K562 (cell line): ENCODE measurements at regions not wholly inside any gene's neighbourhood (a gene's known extent, or its start where the extent isn't known, plus 50 kb on each side); places are given as distances from the start of the nearest gene placed in this dataset.

Experiments
- ATAC-seq: fragments of 200-7000 bp; cut with Tn5 transposase; 3 replicates; pipeline ENCODE4 v1.9.1; 2020; ENCODE audit warnings: moderate library complexity
- BruUV-seq: library from RNA; stranded (reverse); fragments of 400-500 nt; replicated peaks from 2 replicates; lab custom pipeline; 2021; lab: Mats Ljungman, UMichigan
- CTCF ChIA-PET: fragments of 300-600 bp; formaldehyde crosslinking; extraction: SDS; loops from one replicate; lab custom pipeline; 2021; ENCODE audit warnings: low intra/inter-chr PET ratio; lab: Yijun Ruan, JAX
- POLR2A ChIA-PET: fragments of 300-600, 350-650 bp; sonication (Branson Sonifier 250); formaldehyde crosslinking; extraction: SDS; loops from one replicate; lab custom pipeline; 2021; ENCODE audit warnings: antibody characterized with exemption, inconsistent platforms; lab: Yijun Ruan, JAX
- DNase-seq, 4 experiments: peaks; one replicate each; pipeline versions ENCODE4 v3.0.0 to v3.0.0-alpha.2; 2011 to 2018; ENCODE audit warnings: low spot score in 3 of 4, mixed read lengths in 3 of 4; ENCODE audit errors: extremely low read depth in 1 of 4
- FAIRE-seq: peaks from 2 replicates; lab custom pipeline; 2011; peaks lifted over from hg19 to GRCh38; lab: Jason Lieb, UNC
- H2AFZ ChIP-seq: 2 replicates; pipeline ENCODE4 v1.6.0; 2011; ENCODE audit warnings: low read depth, low read length, control low read depth, inconsistent platforms
- H3K27ac ChIP-seq: fragments of 200-600 bp; 3 replicates; pipeline ENCODE4 v1.8.0; 2011; ENCODE audit warnings: low read depth, mild to moderate bottlenecking, control low read depth, inconsistent platforms, low read length, moderate library complexity, mixed read lengths; ENCODE audit errors: extremely low read depth
- H3K27me3 ChIP-seq, 2 experiments: fragments of 300-600 bp in 1 of 2; 2 replicates in 1 of 2; 3 replicates in 1 of 2; pipeline versions ENCODE4 v1.6.0 to v1.8.0; 2011; ENCODE audit warnings: inconsistent platforms in 2 of 2, low read length in 2 of 2, mild to moderate bottlenecking in 1 of 2, mixed read lengths in 1 of 2, moderate library complexity in 1 of 2; ENCODE audit not compliant: control insufficient read depth in 2 of 2, insufficient read depth in 2 of 2
- H3K36me3 ChIP-seq: fragments of 300-600 bp; 3 replicates; pipeline ENCODE4 v1.8.0; 2011; ENCODE audit warnings: mild to moderate bottlenecking, low read length, inconsistent platforms; ENCODE audit not compliant: control insufficient read depth, insufficient read depth
- H3K4me1 ChIP-seq, 2 experiments: fragments of 200-600 bp in 1 of 2; replicated peaks in 1 of 2; 2 replicates in 1 of 2; 3 replicates in 1 of 2; pipeline versions ENCODE4 v1.5.1 to v1.8.0; 2011; ENCODE audit warnings: inconsistent platforms in 2 of 2, low read length in 2 of 2, mild to moderate bottlenecking in 1 of 2, mixed read lengths in 1 of 2, moderate library complexity in 1 of 2; ENCODE audit not compliant: control insufficient read depth in 2 of 2, insufficient read depth in 2 of 2
- H3K4me2 ChIP-seq: 2 replicates; pipeline ENCODE4 v1.6.1; 2011; ENCODE audit warnings: low read length, control low read depth, inconsistent platforms, mixed read lengths; ENCODE audit not compliant: insufficient read depth
- H3K4me3 ChIP-seq: fragments of 200-600 bp; sonication (generic), shearing (Covaris generic); 2 replicates; pipeline ENCODE4 v1.5.1; 2016; ENCODE audit warnings: control low read depth, inconsistent platforms
- H3K79me2 ChIP-seq: fragments of 200-600 bp; 3 replicates; pipeline ENCODE4 v1.8.0; 2011; ENCODE audit warnings: low read length, inconsistent platforms; ENCODE audit not compliant: control insufficient read depth, insufficient read depth
- H3K9ac ChIP-seq, 2 experiments: 2 replicates each; pipeline versions ENCODE4 v1.6.0 to v1.6.1; 2011; ENCODE audit warnings: low read depth in 2 of 2, low read length in 2 of 2, control low read depth in 1 of 2, inconsistent platforms in 1 of 2, mild to moderate bottlenecking in 1 of 2, mixed read lengths in 1 of 2; ENCODE audit not compliant: insufficient read depth in 1 of 2
- H3K9me1 ChIP-seq: one replicate; pipeline ENCODE4 v1.6.0; 2011; ENCODE audit warnings: inconsistent platforms, mild to moderate bottlenecking, low read length, moderate library complexity; ENCODE audit not compliant: control insufficient read depth, insufficient read depth
- H3K9me3 ChIP-seq: replicated peaks from 2 replicates; pipeline ENCODE4 v1.5.1; 2011; ENCODE audit warnings: low read depth, low read length, inconsistent platforms; ENCODE audit not compliant: control insufficient read depth, insufficient read depth
- H4K20me1 ChIP-seq: replicated peaks from 2 replicates; pipeline ENCODE4 v1.6.1; 2011; ENCODE audit warnings: low read length, inconsistent platforms, mixed read lengths; ENCODE audit not compliant: control insufficient read depth, insufficient read depth
- ATF7 ChIP-seq: fragments of 450-650 bp; IDR thresholded peaks from 2 replicates; pipeline ENCODE4 v1.7.1; 2014; ENCODE audit warnings: mild to moderate bottlenecking, moderate library complexity
- COPS2 ChIP-seq: fragments of 450-650 bp; conservative IDR thresholded peaks from 2 replicates; pipeline ENCODE4 v1.6.1; 2016; ENCODE audit warnings: mild to moderate bottlenecking, moderate library complexity
- HDAC2 ChIP-seq: fragments of 450-650 bp; IDR thresholded peaks from 2 replicates; pipeline ENCODE4 v1.6.1; 2016; ENCODE audit warnings: mild to moderate bottlenecking
- HMG20A ChIP-seq: fragments of 450-650 bp; formaldehyde crosslinking; conservative IDR thresholded peaks from 2 replicates; pipeline ENCODE4 v1.4.0; 2020; ENCODE audit warnings: mild to moderate bottlenecking, mixed read lengths
- HMGN3 ChIP-seq: IDR thresholded peaks from 2 replicates; pipeline ENCODE4 v1.6.1; 2011; ENCODE audit warnings: borderline replicate concordance, low read depth, mild to moderate bottlenecking, mixed read lengths, low read length; ENCODE audit not compliant: insufficient read length; ENCODE audit errors: extremely low read depth
- HNRNPL ChIP-seq: fragments of 200-400 bp; formaldehyde crosslinking; IDR thresholded peaks from 2 replicates; pipeline ENCODE4 v1.6.1; 2017; ENCODE audit warnings: low read depth, mild to moderate bottlenecking, low read length
- ILK ChIP-seq: fragments of 450-650 bp; IDR thresholded peaks from 2 replicates; pipeline ENCODE4 v1.6.1; 2016; ENCODE audit warnings: missing genetic modification characterization, low read depth, mild to moderate bottlenecking, missing compliant biosample characterization, moderate library complexity, borderline replicate concordance
- PHF21A ChIP-seq: fragments of 450-650 bp; IDR thresholded peaks from 2 replicates; pipeline ENCODE4 v1.6.1; 2017; ENCODE audit warnings: low read depth, borderline replicate concordance
- PRPF4 ChIP-seq: fragments of 200-400 bp; formaldehyde crosslinking; IDR thresholded peaks from one replicate; pipeline ENCODE4 v1.6.1; 2017; ENCODE audit warnings: low read length, low read depth, mild to moderate bottlenecking; ENCODE audit not compliant: insufficient read depth, poor library complexity, severe bottlenecking
- RREB1 ChIP-seq: fragments of 250-450 bp; sonication (Bioruptor Pico); IDR thresholded peaks from 2 replicates; pipeline ENCODE4 v1.4.0; 2020
- YY1 ChIP-seq, 3 experiments: IDR thresholded peaks; 2 replicates each; pipeline ENCODE4 v1.6.1; 2011; ENCODE audit warnings: low read length in 2 of 3, mild to moderate bottlenecking in 2 of 3, moderate library complexity in 2 of 3, borderline replicate concordance in 1 of 3, control low read depth in 1 of 3, low read depth in 1 of 3; ENCODE audit not compliant: insufficient read depth in 3 of 3, insufficient replicate concordance in 2 of 3, control insufficient read depth in 1 of 3, insufficient read length in 1 of 3; ENCODE audit errors: extremely low read depth in 1 of 3
- ZNF212 ChIP-seq: fragments of 450-650 bp; formaldehyde crosslinking; IDR thresholded peaks from 2 replicates; pipeline ENCODE4 v1.4.0; 2020; ENCODE audit warnings: mild to moderate bottlenecking
- ZNF583 ChIP-seq: fragments of 250-450 bp; sonication (Bioruptor Pico); IDR thresholded peaks from 2 replicates; pipeline ENCODE4 v1.4.0; 2020
- WGBS: fragments of 100-300 bp; shearing (Covaris generic); methylation state at CpG from one replicate; pipeline ENCODE4 v1.1.6; 2016; ENCODE audit warnings: low coverage, mixed read lengths; ENCODE audit not compliant: insufficient coverage; ENCODE audit errors: missing lambda C conversion rate; 5-methylcytosine and 5-hydroxymethylcytosine counted together
- in situ Hi-C: fragments of 300-500 bp; cut with MboI; formaldehyde crosslinking; loops from 4 replicates; pipeline ENCODE4 v1.15.0; 2018; ENCODE audit warnings: inconsistent platforms, mixed read lengths
- intact Hi-C: fragments of 100-400 bp; cut with micrococcal nuclease; formaldehyde crosslinking; loops from 2 replicates; pipeline ENCODE4 v1.14.2; 2022
- TF ChIP-seq, protein P1 (sequence below): sonication (generic); formaldehyde crosslinking; IDR thresholded peaks from 2 replicates; pipeline ENCODE4 v1.8.0; 2022; ENCODE audit warnings: mild to moderate bottlenecking, missing genetic modification reagents

DNA sequence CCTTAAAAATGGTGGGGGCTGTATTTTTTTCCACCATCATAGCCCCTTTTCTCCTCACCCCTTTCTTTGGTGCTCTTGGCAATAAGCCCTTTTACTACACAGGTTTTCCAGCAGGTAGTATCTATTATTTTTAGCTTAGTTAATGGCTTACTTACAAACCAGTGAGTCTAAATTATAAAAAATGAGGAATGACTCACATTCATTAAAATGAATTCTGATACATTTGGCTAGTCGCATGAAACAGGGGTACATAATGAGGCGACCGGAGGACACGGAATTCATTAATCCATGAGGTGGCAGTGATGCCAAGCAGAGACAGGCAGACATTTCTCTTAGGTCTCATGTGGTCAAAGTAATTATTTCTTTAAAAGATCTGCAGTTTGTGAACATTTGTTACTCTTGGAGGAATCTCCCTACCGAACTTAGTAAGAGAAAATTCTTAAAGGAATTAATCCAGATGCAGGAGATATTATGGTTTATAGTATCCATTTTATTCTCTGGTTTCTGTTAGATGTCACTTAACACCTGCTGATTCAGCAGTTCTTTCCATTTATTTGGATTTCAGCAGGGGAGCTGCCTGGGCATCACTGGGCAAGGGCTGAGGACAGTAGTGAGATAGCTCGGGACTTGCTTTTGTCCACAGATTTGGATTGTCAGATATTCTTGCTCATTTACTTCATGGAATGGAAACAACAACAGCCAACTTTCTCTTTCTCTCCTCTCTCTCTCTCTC, 575.0 kb upstream of the NR3C2 start (continued):
- TF ChIP-seq RREB1 (no peak), ZNF583 (no peak), HMG20A (CRISPR knock-in tag) (no peak), PHF21A (no peak)

GRCh38 chr4:149009223-149009622, 567.0 kb upstream of the NR3C2 start:
- no peaks in the 10 kb centered on the region for H4K20me1 ChIP-seq
- no peak overlapping the region for H3K4me2 ChIP-seq
- no peak overlapping the region for H2AFZ ChIP-seq
- H3K27ac ChIP-seq, result no peak overlapping the region
- intact Hi-C loops (no loop called here), in situ Hi-C loops (no loop called here)
- H3K9me1 ChIP-seq, result no peaks in the 10 kb centered on the region
- H3K9me3 ChIP-seq, result no peaks in the 10 kb centered on the region; the same call in 1 of the 2 replicates
- CTCF ChIA-PET, result no interaction called here
- H3K36me3 ChIP-seq, result no peaks in the 10 kb centered on the region
- ATAC-seq (no peak), DNase-seq (no peak), FAIRE-seq (no peak)
- no peaks in the 10 kb centered on the region for H3K27me3 ChIP-seq
- no peak overlapping the region for H3K4me3 ChIP-seq
- no peaks in the 10 kb centered on the region for H3K79me2 ChIP-seq
- no peaks in the 10 kb centered on the region for H3K4me1 ChIP-seq
- no peak overlapping the region for H3K9ac ChIP-seq
- WGBS, result 0% methylated on average over 2 of the region's 2 CpGs
- no TSS peak for BruUV-seq
- POLR2A ChIA-PET, result no interaction called here
- TF ChIP-seq HMGN3, result no peak
- no peak for TF ChIP-seq ILK (tag)
- no peak for TF ChIP-seq HNRNPL
- no peak for TF ChIP-seq YY1 (IDR thresholded peaks at IDR 0.05; ENCODE audit: borderline replicate concordance in 1 of 3, control insufficient read depth in 1 of 3, extremely low read depth in 1 of 3, insufficient read depth in 3 of 3, insufficient read length in 1 of 3, insufficient replicate concordance in 2 of 3, low read depth in 1 of 3, low read length in 2 of 3)
- TF ChIP-seq HDAC2, result no peak
- TF ChIP-seq COPS2, result no peak
- no peak for TF ChIP-seq ATF7
- TF ChIP-seq, protein P1, sequence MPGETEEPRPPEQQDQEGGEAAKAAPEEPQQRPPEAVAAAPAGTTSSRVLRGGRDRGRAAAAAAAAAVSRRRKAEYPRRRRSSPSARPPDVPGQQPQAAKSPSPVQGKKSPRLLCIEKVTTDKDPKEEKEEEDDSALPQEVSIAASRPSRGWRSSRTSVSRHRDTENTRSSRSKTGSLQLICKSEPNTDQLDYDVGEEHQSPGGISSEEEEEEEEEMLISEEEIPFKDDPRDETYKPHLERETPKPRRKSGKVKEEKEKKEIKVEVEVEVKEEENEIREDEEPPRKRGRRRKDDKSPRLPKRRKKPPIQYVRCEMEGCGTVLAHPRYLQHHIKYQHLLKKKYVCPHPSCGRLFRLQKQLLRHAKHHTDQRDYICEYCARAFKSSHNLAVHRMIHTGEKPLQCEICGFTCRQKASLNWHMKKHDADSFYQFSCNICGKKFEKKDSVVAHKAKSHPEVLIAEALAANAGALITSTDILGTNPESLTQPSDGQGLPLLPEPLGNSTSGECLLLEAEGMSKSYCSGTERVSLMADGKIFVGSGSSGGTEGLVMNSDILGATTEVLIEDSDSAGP, result no peak
- no peak for TF ChIP-seq ZNF212 (CRISPR knock-in tag)
- no peak for TF ChIP-seq PRPF4
